HL-60 (cell line): ENCODE measurements at regions not wholly inside any gene's neighbourhood (a gene's known extent, or its start where the extent isn't known, plus 50 kb on each side); places are given as distances from the start of the nearest gene placed in this dataset.

ENCODE experiments used
- POLR2AphosphoS5 ChIP-seq: IDR thresholded peaks from 2 replicates; pipeline ENCODE4 v1.6.1; 2012; ENCODE audit warnings: low read depth
- TF ChIP-seq, protein P1 (sequence below): IDR thresholded peaks from one replicate; pipeline ENCODE4 v1.5.1; 2011; ENCODE audit warnings: low read length, control low read depth, inconsistent platforms; ENCODE audit not compliant: insufficient read depth
- TF ChIP-seq, protein P2 (sequence below): IDR thresholded peaks from 2 replicates; pipeline ENCODE4 v1.6.1; 2012; ENCODE audit warnings: low read depth; ENCODE audit not compliant: insufficient replicate concordance

DNA sequence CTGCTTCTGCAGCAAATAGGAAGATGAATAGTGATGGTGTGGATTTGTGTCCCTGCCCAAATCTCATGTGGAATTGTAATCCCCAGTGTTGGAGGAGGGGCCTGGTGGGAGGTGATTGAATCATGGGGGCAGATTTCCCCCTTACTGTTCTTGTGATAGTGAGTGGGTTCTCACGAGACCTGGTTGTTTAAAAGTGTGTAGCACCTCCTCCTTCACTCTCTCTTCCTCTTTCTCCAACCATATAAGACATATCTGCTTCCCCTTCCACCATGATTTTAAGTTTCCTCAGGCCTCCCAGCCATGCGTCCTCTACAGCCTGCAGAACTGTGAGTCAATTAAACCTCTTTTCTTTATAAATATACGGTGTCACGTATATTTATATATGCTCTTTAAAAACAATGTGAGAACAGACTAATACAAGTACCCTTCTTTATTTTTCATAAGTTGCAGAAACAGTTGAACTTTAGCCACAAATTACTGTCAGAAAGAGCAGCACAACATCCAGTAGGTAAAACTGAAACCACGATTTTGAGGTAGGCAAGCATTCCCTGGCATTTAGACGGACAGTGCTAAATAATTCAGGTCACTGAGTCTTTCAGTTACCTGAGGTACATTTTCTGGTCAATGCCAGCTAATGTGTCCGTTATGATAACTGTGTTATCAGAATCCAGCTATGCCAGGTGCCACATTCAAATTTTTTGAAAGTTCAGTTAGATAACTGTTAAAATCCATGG lies 79.3 kb upstream of the SPEF2 start:
- TF ChIP-seq, protein P1, sequence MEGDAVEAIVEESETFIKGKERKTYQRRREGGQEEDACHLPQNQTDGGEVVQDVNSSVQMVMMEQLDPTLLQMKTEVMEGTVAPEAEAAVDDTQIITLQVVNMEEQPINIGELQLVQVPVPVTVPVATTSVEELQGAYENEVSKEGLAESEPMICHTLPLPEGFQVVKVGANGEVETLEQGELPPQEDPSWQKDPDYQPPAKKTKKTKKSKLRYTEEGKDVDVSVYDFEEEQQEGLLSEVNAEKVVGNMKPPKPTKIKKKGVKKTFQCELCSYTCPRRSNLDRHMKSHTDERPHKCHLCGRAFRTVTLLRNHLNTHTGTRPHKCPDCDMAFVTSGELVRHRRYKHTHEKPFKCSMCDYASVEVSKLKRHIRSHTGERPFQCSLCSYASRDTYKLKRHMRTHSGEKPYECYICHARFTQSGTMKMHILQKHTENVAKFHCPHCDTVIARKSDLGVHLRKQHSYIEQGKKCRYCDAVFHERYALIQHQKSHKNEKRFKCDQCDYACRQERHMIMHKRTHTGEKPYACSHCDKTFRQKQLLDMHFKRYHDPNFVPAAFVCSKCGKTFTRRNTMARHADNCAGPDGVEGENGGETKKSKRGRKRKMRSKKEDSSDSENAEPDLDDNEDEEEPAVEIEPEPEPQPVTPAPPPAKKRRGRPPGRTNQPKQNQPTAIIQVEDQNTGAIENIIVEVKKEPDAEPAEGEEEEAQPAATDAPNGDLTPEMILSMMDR, result no peak
- TF ChIP-seq, protein P2, sequence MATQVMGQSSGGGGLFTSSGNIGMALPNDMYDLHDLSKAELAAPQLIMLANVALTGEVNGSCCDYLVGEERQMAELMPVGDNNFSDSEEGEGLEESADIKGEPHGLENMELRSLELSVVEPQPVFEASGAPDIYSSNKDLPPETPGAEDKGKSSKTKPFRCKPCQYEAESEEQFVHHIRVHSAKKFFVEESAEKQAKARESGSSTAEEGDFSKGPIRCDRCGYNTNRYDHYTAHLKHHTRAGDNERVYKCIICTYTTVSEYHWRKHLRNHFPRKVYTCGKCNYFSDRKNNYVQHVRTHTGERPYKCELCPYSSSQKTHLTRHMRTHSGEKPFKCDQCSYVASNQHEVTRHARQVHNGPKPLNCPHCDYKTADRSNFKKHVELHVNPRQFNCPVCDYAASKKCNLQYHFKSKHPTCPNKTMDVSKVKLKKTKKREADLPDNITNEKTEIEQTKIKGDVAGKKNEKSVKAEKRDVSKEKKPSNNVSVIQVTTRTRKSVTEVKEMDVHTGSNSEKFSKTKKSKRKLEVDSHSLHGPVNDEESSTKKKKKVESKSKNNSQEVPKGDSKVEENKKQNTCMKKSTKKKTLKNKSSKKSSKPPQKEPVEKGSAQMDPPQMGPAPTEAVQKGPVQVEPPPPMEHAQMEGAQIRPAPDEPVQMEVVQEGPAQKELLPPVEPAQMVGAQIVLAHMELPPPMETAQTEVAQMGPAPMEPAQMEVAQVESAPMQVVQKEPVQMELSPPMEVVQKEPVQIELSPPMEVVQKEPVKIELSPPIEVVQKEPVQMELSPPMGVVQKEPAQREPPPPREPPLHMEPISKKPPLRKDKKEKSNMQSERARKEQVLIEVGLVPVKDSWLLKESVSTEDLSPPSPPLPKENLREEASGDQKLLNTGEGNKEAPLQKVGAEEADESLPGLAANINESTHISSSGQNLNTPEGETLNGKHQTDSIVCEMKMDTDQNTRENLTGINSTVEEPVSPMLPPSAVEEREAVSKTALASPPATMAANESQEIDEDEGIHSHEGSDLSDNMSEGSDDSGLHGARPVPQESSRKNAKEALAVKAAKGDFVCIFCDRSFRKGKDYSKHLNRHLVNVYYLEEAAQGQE, result no peak
- no peak for TF ChIP-seq POLR2AphosphoS5
